ENCODE measurements at regions not wholly inside any gene's neighbourhood (a gene's known extent, or its start where the extent isn't known, plus 50 kb on each side); places are given as distances from the start of the nearest gene placed in this dataset.

- TF ChIP-seq CTCF (IDR thresholded peaks at IDR 0.05) = no peak
- TF ChIP-seq POLR2A (IDR thresholded peaks at IDR 0.05) = no peak
- no peak for TF ChIP-seq POLR2AphosphoS5 (IDR thresholded peaks at IDR 0.05)
- TF ChIP-seq EP300 (IDR thresholded peaks at IDR 0.05) = no peak
Measured at GRCh38 chr3:5545719-5546118, 358.2 kb downstream of the EDEM1 start.
